ENCODE measurements at regions not wholly inside any gene's neighbourhood (a gene's known extent, or its start where the extent isn't known, plus 50 kb on each side); places are given as distances from the start of the nearest gene placed in this dataset.
"Not testable (repeated sequence)": the region's sequence is repeated elsewhere in the genome, so short reads cannot be mapped to it uniquely, and the experiment has no call there.

GRCh38 chr5:155827508-155827815, 499.5 kb upstream of the SGCD start:
- ATAC-seq; FAIRE-seq; H3K9me3 ChIP-seq; H3K4me3 ChIP-seq; H3K27ac ChIP-seq; CTCF ChIA-PET; POLR2A ChIA-PET; H3K4me1 ChIP-seq; H3K4me2 ChIP-seq; DNase-seq (ENCODE audit: low read depth in 1 of 2, low spot score in 1 of 2): not testable (repeated sequence)
- WGBS (ENCODE audit: missing lambda C conversion rate), result 53% methylated on average over 2 of the region's 2 CpGs

- no peak overlapping the region for H3K27ac ChIP-seq
- H3K4me1 ChIP-seq, result no peaks in the 10 kb centered on the region
- no peak overlapping the region for H3K4me3 ChIP-seq
- ChIA-PET POLR2A (no interaction called here), CTCF (interaction anchor here (0.6 kb wide), 1 partner anchor 485 kb away, joined by 3 read pairs; no protein-coding TSS in a partner anchor)
- DNase-seq (ENCODE audit: low read depth in 1 of 2, low spot score in 1 of 2), result no peak
- 68% methylated on average over 1 of the region's 1 CpG for WGBS (ENCODE audit: missing lambda C conversion rate)
- no peak for FAIRE-seq
- no peak overlapping the region for H3K4me2 ChIP-seq
- H3K9me3 ChIP-seq, result no peaks in the 10 kb centered on the region
- TF ChIP-seq, protein P1, sequence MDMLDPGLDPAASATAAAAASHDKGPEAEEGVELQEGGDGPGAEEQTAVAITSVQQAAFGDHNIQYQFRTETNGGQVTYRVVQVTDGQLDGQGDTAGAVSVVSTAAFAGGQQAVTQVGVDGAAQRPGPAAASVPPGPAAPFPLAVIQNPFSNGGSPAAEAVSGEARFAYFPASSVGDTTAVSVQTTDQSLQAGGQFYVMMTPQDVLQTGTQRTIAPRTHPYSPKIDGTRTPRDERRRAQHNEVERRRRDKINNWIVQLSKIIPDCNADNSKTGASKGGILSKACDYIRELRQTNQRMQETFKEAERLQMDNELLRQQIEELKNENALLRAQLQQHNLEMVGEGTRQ (IDR thresholded peaks at IDR 0.05), result no peak
- TF ChIP-seq RCOR1 (IDR thresholded peaks at IDR 0.05; ENCODE audit: low read depth, low read length) (no peak), FOSL2 (IDR thresholded peaks at IDR 0.05) (no peak), FOSL2 (CRISPR knock-in tag; IDR thresholded peaks at IDR 0.05) (no peak), MAFK (IDR thresholded peaks at IDR 0.05; ENCODE audit: partially characterized antibody) (no peak), RFX5 (IDR thresholded peaks at IDR 0.05) (no peak), ESRRA (IDR thresholded peaks at IDR 0.05; ENCODE audit: borderline replicate concordance, low read length) (no peak), POLR2AphosphoS2 (conservative IDR thresholded peaks at IDR 0.05; ENCODE audit: low read length) (no peak), ELK1 (IDR thresholded peaks at IDR 0.05; ENCODE audit: low read depth, low read length) (no peak), TFCP2L1 (CRISPR knock-in tag; IDR thresholded peaks at IDR 0.05) (no peak), CBX2 (IDR thresholded peaks at IDR 0.05; ENCODE audit: borderline replicate concordance, low read depth) (no peak), CBX8 (IDR thresholded peaks at IDR 0.05) (no peak), EP300 (IDR thresholded peaks at IDR 0.05) (no peak)
- TF ChIP-seq, protein P2, sequence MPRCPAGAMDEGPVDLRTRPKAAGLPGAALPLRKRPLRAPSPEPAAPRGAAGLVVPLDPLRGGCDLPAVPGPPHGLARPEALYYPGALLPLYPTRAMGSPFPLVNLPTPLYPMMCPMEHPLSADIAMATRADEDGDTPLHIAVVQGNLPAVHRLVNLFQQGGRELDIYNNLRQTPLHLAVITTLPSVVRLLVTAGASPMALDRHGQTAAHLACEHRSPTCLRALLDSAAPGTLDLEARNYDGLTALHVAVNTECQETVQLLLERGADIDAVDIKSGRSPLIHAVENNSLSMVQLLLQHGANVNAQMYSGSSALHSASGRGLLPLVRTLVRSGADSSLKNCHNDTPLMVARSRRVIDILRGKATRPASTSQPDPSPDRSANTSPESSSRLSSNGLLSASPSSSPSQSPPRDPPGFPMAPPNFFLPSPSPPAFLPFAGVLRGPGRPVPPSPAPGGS (IDR thresholded peaks at IDR 0.05), result no peak
- no peak for ATAC-seq
Measured at GRCh38 chr5:155827949-155828348, 499.0 kb upstream of the SGCD start.

GRCh38 chr5:155831491-155831890, 495.5 kb upstream of the SGCD start:
- no peak overlapping the region for H3K4me3 ChIP-seq
- H3K4me1 ChIP-seq, result no peaks in the 10 kb centered on the region
- no peak overlapping the region for H3K27ac ChIP-seq
- no peak overlapping the region for H3K4me2 ChIP-seq
- FAIRE-seq (no peak), DNase-seq (ENCODE audit: low read depth in 1 of 2, low spot score in 1 of 2) (no peak), ATAC-seq (no peak)
- CTCF ChIA-PET, result interaction anchor here (0.8 kb wide), 1 partner anchor 12 kb away, joined by 3 read pairs; no protein-coding TSS in a partner anchor
- WGBS (ENCODE audit: missing lambda C conversion rate), result 65% methylated on average over 4 of the region's 4 CpGs
- TF ChIP-seq, protein P3, sequence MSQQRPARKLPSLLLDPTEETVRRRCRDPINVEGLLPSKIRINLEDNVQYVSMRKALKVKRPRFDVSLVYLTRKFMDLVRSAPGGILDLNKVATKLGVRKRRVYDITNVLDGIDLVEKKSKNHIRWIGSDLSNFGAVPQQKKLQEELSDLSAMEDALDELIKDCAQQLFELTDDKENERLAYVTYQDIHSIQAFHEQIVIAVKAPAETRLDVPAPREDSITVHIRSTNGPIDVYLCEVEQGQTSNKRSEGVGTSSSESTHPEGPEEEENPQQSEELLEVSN (IDR thresholded peaks at IDR 0.05; ENCODE audit: borderline replicate concordance, low read depth), result no peak
- TF ChIP-seq PBX3 (IDR thresholded peaks at IDR 0.05), result no peak
- no peak for TF ChIP-seq MYC (IDR thresholded peaks at IDR 0.05; ENCODE audit: borderline replicate concordance, low read length)
- TF ChIP-seq ZNF302 (CRISPR knock-in tag; IDR thresholded peaks at IDR 0.05), result no peak
- no peak for TF ChIP-seq TP53 (CRISPR knock-in tag; IDR thresholded peaks at IDR 0.05)
- TF ChIP-seq, protein P4, sequence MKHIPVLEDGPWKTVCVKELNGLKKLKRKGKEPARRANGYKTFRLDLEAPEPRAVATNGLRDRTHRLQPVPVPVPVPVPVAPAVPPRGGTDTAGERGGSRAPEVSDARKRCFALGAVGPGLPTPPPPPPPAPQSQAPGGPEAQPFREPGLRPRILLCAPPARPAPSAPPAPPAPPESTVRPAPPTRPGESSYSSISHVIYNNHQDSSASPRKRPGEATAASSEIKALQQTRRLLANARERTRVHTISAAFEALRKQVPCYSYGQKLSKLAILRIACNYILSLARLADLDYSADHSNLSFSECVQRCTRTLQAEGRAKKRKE (CRISPR knock-in tag; IDR thresholded peaks at IDR 0.05; ENCODE audit: low read depth), result no peak
- TF ChIP-seq, protein P5, sequence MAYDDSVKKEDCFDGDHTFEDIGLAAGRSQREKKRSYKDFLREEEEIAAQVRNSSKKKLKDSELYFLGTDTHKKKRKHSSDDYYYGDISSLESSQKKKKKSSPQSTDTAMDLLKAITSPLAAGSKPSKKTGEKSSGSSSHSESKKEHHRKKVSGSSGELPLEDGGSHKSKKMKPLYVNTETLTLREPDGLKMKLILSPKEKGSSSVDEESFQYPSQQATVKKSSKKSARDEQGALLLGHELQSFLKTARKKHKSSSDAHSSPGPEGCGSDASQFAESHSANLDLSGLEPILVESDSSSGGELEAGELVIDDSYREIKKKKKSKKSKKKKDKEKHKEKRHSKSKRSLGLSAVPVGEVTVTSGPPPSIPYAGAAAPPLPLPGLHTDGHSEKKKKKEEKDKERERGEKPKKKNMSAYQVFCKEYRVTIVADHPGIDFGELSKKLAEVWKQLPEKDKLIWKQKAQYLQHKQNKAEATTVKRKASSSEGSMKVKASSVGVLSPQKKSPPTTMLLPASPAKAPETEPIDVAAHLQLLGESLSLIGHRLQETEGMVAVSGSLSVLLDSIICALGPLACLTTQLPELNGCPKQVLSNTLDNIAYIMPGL (CRISPR knock-in tag; IDR thresholded peaks at IDR 0.05; ENCODE audit: borderline replicate concordance), result no peak
- no peak for TF ChIP-seq NFE2L2 (conservative IDR thresholded peaks at IDR 0.05; ENCODE audit: low read length)
- POLR2A ChIA-PET, result no interaction called here
- H3K9me3 ChIP-seq, result no peaks in the 10 kb centered on the region

Measured in A549 (cell line).